ENCODE measurements at regions not wholly inside any gene's neighbourhood (a gene's known extent, or its start where the extent isn't known, plus 50 kb on each side); places are given as distances from the start of the nearest gene placed in this dataset.

GRCh38 chr2:194539425-194539824, 1117.6 kb upstream of the SLC39A10 start:
- TF ChIP-seq CTCF (conservative IDR thresholded peaks at IDR 0.05; ENCODE audit: low read length) (no peak), EZH2phosphoT487 (IDR thresholded peaks at IDR 0.05; ENCODE audit: borderline replicate concordance) (no peak)
